Activated CD4-positive, alpha-beta T cell treated with anti-CD3 and anti-CD28 coated beads, Interleukin-2, Interleukin-4, amounts not matched to agents 100 ng/mL and 50 ng/mL, durations not matched to agents 16 hours and 8 hours (primary cell): ENCODE measurements at regions not wholly inside any gene's neighbourhood (a gene's known extent, or its start where the extent isn't known, plus 50 kb on each side); places are given as distances from the start of the nearest gene placed in this dataset.

ENCODE experiments used
- DNase-seq: peaks from one replicate; pipeline ENCODE4 v3.0.0-alpha.2; 2020; ENCODE audit warnings: low spot score

GRCh38 chrX:17922303-17922702 is 61.2 kb upstream of the RAI2 start:
- no peak for DNase-seq

GRCh38 chrX:17919896-17920446 is 58.9 kb upstream of the RAI2 start:
- DNase-seq, result no peak

- no peak for DNase-seq
Measured at GRCh38 chrX:17917945-17918577, 57.0 kb upstream of the RAI2 start.

GRCh38 chrX:17913801-17914200 is 52.7 kb upstream of the RAI2 start:
- DNase-seq, result no peak
